Panc1 (cell line): ENCODE measurements at regions not wholly inside any gene's neighbourhood (a gene's known extent, or its start where the extent isn't known, plus 50 kb on each side); places are given as distances from the start of the nearest gene placed in this dataset.

Source experiments
- ATAC-seq: fragments of 200-7000 bp; cut with Tn5 transposase; 2 replicates; pipeline ENCODE4 v1.9.1; 2020; ENCODE audit warnings: mild to moderate bottlenecking, moderate library complexity
- BruUV-seq: library from RNA; stranded (reverse); fragments of 400-500 nt; replicated peaks from 2 replicates; lab custom pipeline; 2021; lab: Mats Ljungman, UMichigan
- CTCF ChIA-PET: fragments of 300-600 bp; sonication (Branson Sonifier 250); formaldehyde crosslinking; loops from one replicate; lab custom pipeline; 2022; ENCODE audit warnings: antibody characterized with exemption; lab: Charles Lee
- POLR2A ChIA-PET: fragments of 300-600 bp; sonication (Branson Sonifier 250); formaldehyde crosslinking; loops from one replicate; lab custom pipeline; 2022; ENCODE audit warnings: antibody characterized with exemption; lab: Charles Lee
- DNase-seq: peaks from one replicate; pipeline ENCODE4 v3.0.0-alpha.2; 2010; ENCODE audit warnings: low read depth, low spot score
- H3K27ac ChIP-seq: 2 replicates; pipeline ENCODE4 v1.5.1; 2011; ENCODE audit warnings: mild to moderate bottlenecking, low read length, inconsistent platforms
- H3K27me3 ChIP-seq: fragments of 200-500 bp; sonication (Bioruptor generic); 2 replicates; pipeline ENCODE4 v1.6.0; 2014; ENCODE audit warnings: low read length, inconsistent platforms; ENCODE audit not compliant: control insufficient read depth, insufficient read depth
- H3K36me3 ChIP-seq: fragments of 200-500 bp; sonication (Bioruptor generic); 2 replicates; pipeline ENCODE4 v1.5.1; 2014; ENCODE audit warnings: inconsistent platforms, mild to moderate bottlenecking, low read length, moderate library complexity; ENCODE audit not compliant: control insufficient read depth, insufficient read depth
- H3K4me1 ChIP-seq: 2 replicates; pipeline ENCODE4 v1.5.1; 2011; ENCODE audit warnings: inconsistent platforms, mild to moderate bottlenecking, low read length, moderate library complexity; ENCODE audit not compliant: control insufficient read depth, insufficient read depth
- H3K4me3 ChIP-seq, 2 experiments: 2 replicates each; pipeline ENCODE4 v1.5.1; 2011 to 2012; ENCODE audit warnings: low read depth in 2 of 2, low read length in 2 of 2, mild to moderate bottlenecking in 2 of 2, inconsistent platforms in 1 of 2, moderate library complexity in 1 of 2
- H3K9me3 ChIP-seq: fragments of 200-500 bp; sonication (Bioruptor generic); 2 replicates; pipeline ENCODE4 v1.5.1; 2014; ENCODE audit warnings: low read depth, mild to moderate bottlenecking, inconsistent platforms, low read length, moderate library complexity; ENCODE audit not compliant: control insufficient read depth, insufficient read depth
- POLR2AphosphoS5 ChIP-seq: IDR thresholded peaks from 2 replicates; pipeline ENCODE4 v1.6.1; 2012; ENCODE audit warnings: mild to moderate bottlenecking, low read depth, low read length, moderate library complexity
- SIN3A ChIP-seq: IDR thresholded peaks from 2 replicates; pipeline ENCODE4 v1.6.1; 2012; ENCODE audit warnings: low read depth, mild to moderate bottlenecking, low read length, moderate library complexity, borderline replicate concordance; ENCODE audit not compliant: insufficient read depth
- TCF7L2 ChIP-seq: IDR thresholded peaks from 2 replicates; pipeline ENCODE4 v1.6.1; 2011; ENCODE audit warnings: mild to moderate bottlenecking, low read depth, low read length, inconsistent platforms
- in situ Hi-C: cut with HindIII; loops from 2 replicates; pipeline ENCODE4 v1.10.0; 2016; ENCODE audit warnings: low sequenced_read_pairs, low pct_unique_long_range_greater_than_20kb
- intact Hi-C: fragments of 100-400 bp; cut with micrococcal nuclease; formaldehyde crosslinking; loops from one replicate; pipeline ENCODE4 v1.10.0; 2022; ENCODE audit not compliant: unreplicated experiment
- TF ChIP-seq, protein P1 (sequence below): fragments of 450-650 bp; IDR thresholded peaks from 2 replicates; pipeline ENCODE4 v1.5.1; 2017; ENCODE audit warnings: mild to moderate bottlenecking
- TF ChIP-seq, protein P2 (sequence below), 2 experiments: IDR thresholded peaks; 2 replicates each; pipeline ENCODE4 v1.6.1; 2011 to 2012; ENCODE audit warnings: low read depth in 2 of 2, control low read depth in 1 of 2, low read length in 1 of 2, mild to moderate bottlenecking in 1 of 2, moderate library complexity in 1 of 2; ENCODE audit not compliant: insufficient read depth in 1 of 2

DNA sequence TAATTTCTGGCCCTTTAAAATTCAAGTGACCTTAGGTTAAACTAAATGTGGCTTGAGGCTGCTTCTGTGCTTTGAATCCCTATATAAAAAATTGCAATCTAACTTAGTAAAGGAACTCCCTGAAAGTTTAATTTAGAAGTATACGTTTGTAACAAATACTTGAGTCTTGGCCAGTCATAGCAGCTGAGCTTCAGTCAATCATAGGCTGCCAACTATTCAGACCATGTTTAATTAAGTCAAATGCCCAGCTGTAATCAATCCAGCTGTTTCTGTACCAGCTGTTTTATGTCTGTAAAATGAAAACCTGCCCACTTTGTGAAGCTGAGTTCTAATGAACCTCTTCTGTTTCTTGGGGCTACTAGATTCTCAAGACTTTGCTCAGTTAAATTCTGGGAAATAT, 760.1 kb downstream of the MAT2B start:
- intact Hi-C loops = no loop called here
- no peak for DNase-seq
- ChIA-PET CTCF (no interaction called here), POLR2A (no interaction called here)
- no peak for ATAC-seq
- no peak overlapping the region for H3K4me3 ChIP-seq
- no peak overlapping the region for H3K27ac ChIP-seq
- no peaks in the 10 kb centered on the region for H3K4me1 ChIP-seq
- no peaks in the 10 kb centered on the region for H3K36me3 ChIP-seq
- H3K27me3 ChIP-seq = no peaks in the 10 kb centered on the region
- TF ChIP-seq POLR2AphosphoS5 = no peak
- TF ChIP-seq, protein P1, sequence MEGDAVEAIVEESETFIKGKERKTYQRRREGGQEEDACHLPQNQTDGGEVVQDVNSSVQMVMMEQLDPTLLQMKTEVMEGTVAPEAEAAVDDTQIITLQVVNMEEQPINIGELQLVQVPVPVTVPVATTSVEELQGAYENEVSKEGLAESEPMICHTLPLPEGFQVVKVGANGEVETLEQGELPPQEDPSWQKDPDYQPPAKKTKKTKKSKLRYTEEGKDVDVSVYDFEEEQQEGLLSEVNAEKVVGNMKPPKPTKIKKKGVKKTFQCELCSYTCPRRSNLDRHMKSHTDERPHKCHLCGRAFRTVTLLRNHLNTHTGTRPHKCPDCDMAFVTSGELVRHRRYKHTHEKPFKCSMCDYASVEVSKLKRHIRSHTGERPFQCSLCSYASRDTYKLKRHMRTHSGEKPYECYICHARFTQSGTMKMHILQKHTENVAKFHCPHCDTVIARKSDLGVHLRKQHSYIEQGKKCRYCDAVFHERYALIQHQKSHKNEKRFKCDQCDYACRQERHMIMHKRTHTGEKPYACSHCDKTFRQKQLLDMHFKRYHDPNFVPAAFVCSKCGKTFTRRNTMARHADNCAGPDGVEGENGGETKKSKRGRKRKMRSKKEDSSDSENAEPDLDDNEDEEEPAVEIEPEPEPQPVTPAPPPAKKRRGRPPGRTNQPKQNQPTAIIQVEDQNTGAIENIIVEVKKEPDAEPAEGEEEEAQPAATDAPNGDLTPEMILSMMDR = no peak
- TF ChIP-seq TCF7L2 = no peak
- TF ChIP-seq, protein P2, sequence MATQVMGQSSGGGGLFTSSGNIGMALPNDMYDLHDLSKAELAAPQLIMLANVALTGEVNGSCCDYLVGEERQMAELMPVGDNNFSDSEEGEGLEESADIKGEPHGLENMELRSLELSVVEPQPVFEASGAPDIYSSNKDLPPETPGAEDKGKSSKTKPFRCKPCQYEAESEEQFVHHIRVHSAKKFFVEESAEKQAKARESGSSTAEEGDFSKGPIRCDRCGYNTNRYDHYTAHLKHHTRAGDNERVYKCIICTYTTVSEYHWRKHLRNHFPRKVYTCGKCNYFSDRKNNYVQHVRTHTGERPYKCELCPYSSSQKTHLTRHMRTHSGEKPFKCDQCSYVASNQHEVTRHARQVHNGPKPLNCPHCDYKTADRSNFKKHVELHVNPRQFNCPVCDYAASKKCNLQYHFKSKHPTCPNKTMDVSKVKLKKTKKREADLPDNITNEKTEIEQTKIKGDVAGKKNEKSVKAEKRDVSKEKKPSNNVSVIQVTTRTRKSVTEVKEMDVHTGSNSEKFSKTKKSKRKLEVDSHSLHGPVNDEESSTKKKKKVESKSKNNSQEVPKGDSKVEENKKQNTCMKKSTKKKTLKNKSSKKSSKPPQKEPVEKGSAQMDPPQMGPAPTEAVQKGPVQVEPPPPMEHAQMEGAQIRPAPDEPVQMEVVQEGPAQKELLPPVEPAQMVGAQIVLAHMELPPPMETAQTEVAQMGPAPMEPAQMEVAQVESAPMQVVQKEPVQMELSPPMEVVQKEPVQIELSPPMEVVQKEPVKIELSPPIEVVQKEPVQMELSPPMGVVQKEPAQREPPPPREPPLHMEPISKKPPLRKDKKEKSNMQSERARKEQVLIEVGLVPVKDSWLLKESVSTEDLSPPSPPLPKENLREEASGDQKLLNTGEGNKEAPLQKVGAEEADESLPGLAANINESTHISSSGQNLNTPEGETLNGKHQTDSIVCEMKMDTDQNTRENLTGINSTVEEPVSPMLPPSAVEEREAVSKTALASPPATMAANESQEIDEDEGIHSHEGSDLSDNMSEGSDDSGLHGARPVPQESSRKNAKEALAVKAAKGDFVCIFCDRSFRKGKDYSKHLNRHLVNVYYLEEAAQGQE (IDR thresholded peaks at IDR 0.05; ENCODE audit: insufficient read depth in 1 of 2, low read depth in 2 of 2, low read length in 1 of 2) = no peak
- no peak for TF ChIP-seq SIN3A
- in situ Hi-C loops = no loop called here
- no TSS peak for BruUV-seq
- 0 out of 2 replicates have a peak, but pooled peaks cover 4% of the 10 kb centered on the region for H3K9me3 ChIP-seq

DNA sequence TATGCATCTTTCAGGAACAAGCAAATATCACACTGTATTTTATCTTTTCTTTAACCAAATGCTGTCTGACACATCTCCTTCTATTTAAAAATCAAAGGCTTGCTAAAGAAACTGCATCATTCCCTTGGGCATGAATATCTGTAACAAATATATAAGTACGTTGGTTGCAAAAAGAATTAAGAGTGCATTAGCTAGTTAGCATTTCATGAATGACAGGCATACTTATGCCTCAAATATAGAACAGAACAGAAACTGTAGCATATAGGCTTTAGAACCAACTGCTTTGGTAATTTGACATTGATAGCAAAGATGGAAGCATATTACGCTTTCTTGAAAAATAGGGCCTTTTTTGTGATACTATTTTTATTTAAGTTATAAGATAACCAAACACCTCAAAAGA, 761.2 kb downstream of the MAT2B start:
- H3K27ac ChIP-seq = no peak overlapping the region
- in situ Hi-C loops (no loop called here), intact Hi-C loops (no loop called here)
- ChIA-PET CTCF (no interaction called here), POLR2A (no interaction called here)
- H3K9me3 ChIP-seq = 0 out of 2 replicates have a peak, but pooled peaks cover 4% of the 10 kb centered on the region
- no peaks in the 10 kb centered on the region for H3K4me1 ChIP-seq
- TF ChIP-seq, protein P1 = no peak
- TF ChIP-seq, protein P2 (IDR thresholded peaks at IDR 0.05; ENCODE audit: insufficient read depth in 1 of 2, low read depth in 2 of 2, low read length in 1 of 2) = no peak
- TF ChIP-seq SIN3A (no peak), POLR2AphosphoS5 (no peak), TCF7L2 (no peak)
- H3K4me3 ChIP-seq = no peak overlapping the region
- no peaks in the 10 kb centered on the region for H3K27me3 ChIP-seq
- DNase-seq (no peak), ATAC-seq (no peak)
- no peaks in the 10 kb centered on the region for H3K36me3 ChIP-seq
- no TSS peak for BruUV-seq
